ENCODE measurements at regions not wholly inside any gene's neighbourhood (a gene's known extent, or its start where the extent isn't known, plus 50 kb on each side); places are given as distances from the start of the nearest gene placed in this dataset.

- Histone ChIP-seq H3K4me3 (no peak overlapping the region), H3K27ac (no peak overlapping the region), H3K4me1 (replicated peaks in 1 of 2) (no peaks in the 10 kb centered on the region)
- peak in 1 of 8 experiments; percentile 62 for ATAC-seq (replicated peaks in 6 of 8)
- WGBS, 10 experiments: 36 to 100% (median 85%) methylated on average over 1 to 3 of the region's 3 CpGs; no CpG with 5 or more reads in 4 of the 10 experiments
- in situ Hi-C loops (cut with MboI; ENCODE audit: low pct_unique_long_range_greater_than_20kb in 2 of 9, low sequenced_read_pairs in 9 of 9, unreplicated experiment in 9 of 9): no loop called here
These were observed 417.2 kb upstream of the XYLT1 start for GRCh38 chr16:17887963-17888362.

GRCh38 chr16:17885659-17886207, 415.0 kb upstream of the XYLT1 start:
- ATAC-seq (replicated peaks in 6 of 8): peak in 5 of 8 experiments; percentile 49 to 87 (median 59)
- in situ Hi-C loops (cut with MboI; ENCODE audit: low pct_unique_long_range_greater_than_20kb in 2 of 9, low sequenced_read_pairs in 9 of 9, unreplicated experiment in 9 of 9): no loop called here
- WGBS, 10 experiments: 0 to 100% (median 67%) methylated on average over 1 to 6 of the region's 7 CpGs; no CpG with 5 or more reads in 2 of the 10 experiments

GRCh38 chr16:17877821-17878360, 407.1 kb upstream of the XYLT1 start:
- ATAC-seq (replicated peaks in 6 of 8): no peak
- no peak overlapping the region for H3K4me3 ChIP-seq
- WGBS, 10 experiments: 15 to 83% (median 75%) methylated on average over 1 to 2 of the region's 2 CpGs; no CpG with 5 or more reads in 1 of the 10 experiments
- no peaks in the 10 kb centered on the region for H3K4me1 ChIP-seq (replicated peaks in 1 of 2)
- H3K27ac ChIP-seq: no peak overlapping the region
- in situ Hi-C loops (cut with MboI; ENCODE audit: low pct_unique_long_range_greater_than_20kb in 2 of 9, low sequenced_read_pairs in 9 of 9, unreplicated experiment in 9 of 9): no loop called here

More at GRCh38 chr16:17885659-17886207, 415.0 kb upstream of the XYLT1 start:
- no peaks in the 10 kb centered on the region for H3K4me1 ChIP-seq (replicated peaks in 1 of 2)
- no peak overlapping the region for H3K4me3 ChIP-seq
- no peak overlapping the region for H3K27ac ChIP-seq

- 5 to 100% (median 75%) methylated on average over 1 to 5 of the region's 5 CpGs; no CpG with 5 or more reads in 2 of the 10 experiments for WGBS, 10 experiments
- H3K4me3 ChIP-seq: no peak overlapping the region
- in situ Hi-C loops (cut with MboI; ENCODE audit: low pct_unique_long_range_greater_than_20kb in 2 of 9, low sequenced_read_pairs in 9 of 9, unreplicated experiment in 9 of 9): no loop called here
- H3K27ac ChIP-seq: no peak overlapping the region
- no peak for ATAC-seq (replicated peaks in 6 of 8)
- peaks cover 3 to 5% of the 10 kb centered on the region in 2 donors for H3K4me1 ChIP-seq (replicated peaks in 1 of 2)
These were observed 396.2 kb upstream of the XYLT1 start for GRCh38 chr16:17866996-17867395.

GRCh38 chr16:17861981-17862479, 391.3 kb upstream of the XYLT1 start:
- Histone ChIP-seq H3K4me3 (no peak overlapping the region), H3K27ac (no peak overlapping the region), H3K4me1 (replicated peaks in 1 of 2) (peaks cover 9 to 27% of the 10 kb centered on the region in 2 donors)
- in situ Hi-C loops (cut with MboI; ENCODE audit: low pct_unique_long_range_greater_than_20kb in 2 of 9, low sequenced_read_pairs in 9 of 9, unreplicated experiment in 9 of 9): no loop called here
- ATAC-seq (replicated peaks in 6 of 8): peak in 3 of 8 experiments; percentile 33 to 53 (median 52)
- 0 to 80% (median 70%) methylated on average over 1 to 6 of the region's 6 CpGs; no CpG with 5 or more reads in 2 of the 10 experiments for WGBS, 10 experiments

GRCh38 chr16:17858061-17858460, 387.3 kb upstream of the XYLT1 start:
- ATAC-seq (replicated peaks in 6 of 8): peak in 1 of 8 experiments; percentile 30
- Histone ChIP-seq H3K4me3 (no peak overlapping the region), H3K27ac (no peak overlapping the region), H3K4me1 (replicated peaks in 1 of 2) (peaks cover 8 to 27% of the 10 kb centered on the region in 2 donors)
- in situ Hi-C loops (cut with MboI; ENCODE audit: low pct_unique_long_range_greater_than_20kb in 2 of 9, low sequenced_read_pairs in 9 of 9, unreplicated experiment in 9 of 9): no loop called here
- 1 to 65% (median 24%) methylated on average over 3 to 10 of the region's 10 CpGs; no CpG with 5 or more reads in 1 of the 10 experiments for WGBS, 10 experiments

- no peak overlapping the region for H3K27ac ChIP-seq
- WGBS, 10 experiments: 10 to 100% (median 77%) methylated on average over 1 to 4 of the region's 5 CpGs
- H3K4me3 ChIP-seq: no peak overlapping the region
- ATAC-seq (replicated peaks in 6 of 8): no peak
- in situ Hi-C loops (cut with MboI; ENCODE audit: low pct_unique_long_range_greater_than_20kb in 2 of 9, low sequenced_read_pairs in 9 of 9, unreplicated experiment in 9 of 9): no loop called here
- H3K4me1 ChIP-seq (replicated peaks in 1 of 2): peaks cover 24 to 29% of the 10 kb centered on the region in 2 donors
These were observed 383.2 kb upstream of the XYLT1 start for GRCh38 chr16:17853958-17854357.

GRCh38 chr16:17852977-17853702, 382.4 kb upstream of the XYLT1 start:
- ATAC-seq (replicated peaks in 6 of 8): no peak
- 60 to 100% (median 86%) methylated on average over 1 to 4 of the region's 6 CpGs; no CpG with 5 or more reads in 2 of the 10 experiments for WGBS, 10 experiments
- Histone ChIP-seq H3K27ac (no peak overlapping the region), H3K4me1 (replicated peaks in 1 of 2) (peaks cover 18 to 21% of the 10 kb centered on the region in 2 donors), H3K4me3 (no peak overlapping the region)
- in situ Hi-C loops (cut with MboI; ENCODE audit: low pct_unique_long_range_greater_than_20kb in 2 of 9, low sequenced_read_pairs in 9 of 9, unreplicated experiment in 9 of 9): no loop called here

- WGBS, 10 experiments: 0 to 48% (median 10%) methylated on average over 2 to 13 of the region's 16 CpGs; no CpG with 5 or more reads in 1 of the 10 experiments
- in situ Hi-C loops (cut with MboI; ENCODE audit: low pct_unique_long_range_greater_than_20kb in 2 of 9, low sequenced_read_pairs in 9 of 9, unreplicated experiment in 9 of 9): no loop called here
- Histone ChIP-seq H3K27ac (peak overlapping the region; percentile 31 to 60), H3K4me3 (peak overlapping the region; percentile 2 to 21 (median 15)), H3K4me1 (replicated peaks in 1 of 2) (peaks cover 16% of the 10 kb centered on the region in 2 donors)
- peak in 5 of 8 experiments; percentile 82 to 91 (median 89) for ATAC-seq (replicated peaks in 6 of 8)
These were observed 380.0 kb upstream of the XYLT1 start for GRCh38 chr16:17850581-17851250.

GRCh38 chr16:17847234-17847795, 376.6 kb upstream of the XYLT1 start:
- Histone ChIP-seq H3K4me3 (no peak overlapping the region), H3K4me1 (replicated peaks in 1 of 2) (peaks cover 16% of the 10 kb centered on the region in 2 donors), H3K27ac (no peak overlapping the region)
- ATAC-seq (replicated peaks in 6 of 8): no peak
- in situ Hi-C loops (cut with MboI; ENCODE audit: low pct_unique_long_range_greater_than_20kb in 2 of 9, low sequenced_read_pairs in 9 of 9, unreplicated experiment in 9 of 9): no loop called here
- 70 to 100% (median 98%) methylated on average over 2 to 6 of the region's 6 CpGs; no CpG with 5 or more reads in 3 of the 10 experiments for WGBS, 10 experiments

GRCh38 chr16:17846030-17846429, 375.3 kb upstream of the XYLT1 start:
- Histone ChIP-seq H3K4me3 (no peak overlapping the region), H3K4me1 (replicated peaks in 1 of 2) (peaks cover 10% of the 10 kb centered on the region in 2 donors), H3K27ac (no peak overlapping the region)
- ATAC-seq (replicated peaks in 6 of 8): no peak
- WGBS, 10 experiments: 80 to 100% (median 89%) methylated on average over 1 to 3 of the region's 6 CpGs; no CpG with 5 or more reads in 7 of the 10 experiments
- in situ Hi-C loops (cut with MboI; ENCODE audit: low pct_unique_long_range_greater_than_20kb in 2 of 9, low sequenced_read_pairs in 9 of 9, unreplicated experiment in 9 of 9): no loop called here

- Histone ChIP-seq H3K4me3 (no peak overlapping the region), H3K27ac (no peak overlapping the region), H3K4me1 (replicated peaks in 1 of 2) (peaks cover 10 to 12% of the 10 kb centered on the region in 2 donors)
- ATAC-seq (replicated peaks in 6 of 8): no peak
- 40 to 100% (median 81%) methylated on average over 1 to 9 of the region's 10 CpGs; no CpG with 5 or more reads in 4 of the 10 experiments for WGBS, 10 experiments
- in situ Hi-C loops (cut with MboI; ENCODE audit: low pct_unique_long_range_greater_than_20kb in 2 of 9, low sequenced_read_pairs in 9 of 9, unreplicated experiment in 9 of 9): no loop called here
These were observed 374.3 kb upstream of the XYLT1 start for GRCh38 chr16:17845031-17845430.
